WTC11 (cell line): ENCODE measurements at regions not wholly inside any gene's neighbourhood (a gene's known extent, or its start where the extent isn't known, plus 50 kb on each side); places are given as distances from the start of the nearest gene placed in this dataset.

ENCODE experiments used
- ATAC-seq: fragments of 200-7000 bp; cut with Tn5 transposase; 2 replicates; pipeline ENCODE4 v1.10.0; 2021; ENCODE audit warnings: mild to moderate bottlenecking, moderate library complexity
- CTCF ChIA-PET: fragments of 300-600 bp; sonication (Branson Sonifier 250); formaldehyde crosslinking; loops from one replicate; lab custom pipeline; 2021; ENCODE audit warnings: antibody characterized with exemption; lab: Charles Lee
- POLR2A ChIA-PET: fragments of 350-600 bp; sonication (Branson Sonifier 250); formaldehyde crosslinking; loops from one replicate; lab custom pipeline; 2021; ENCODE audit warnings: antibody characterized with exemption; lab: Charles Lee
- DNase-seq: peaks from one replicate; pipeline ENCODE4 v3.0.0; 2021; ENCODE audit warnings: low spot score
- H3K27ac Mint-ChIP-seq: 2 replicates; pipeline ENCODE4 v1.8.0; 2021; ENCODE audit warnings: mixed read lengths
- H3K27me3 Mint-ChIP-seq: 2 replicates; pipeline ENCODE4 v1.8.0; 2021; ENCODE audit warnings: low read depth, mild to moderate bottlenecking, moderate library complexity, mixed read lengths
- H3K36me3 Mint-ChIP-seq: 2 replicates; pipeline ENCODE4 v1.8.0; 2021; ENCODE audit warnings: mixed read lengths
- H3K4me1 Mint-ChIP-seq: 2 replicates; pipeline ENCODE4 v1.8.0; 2022; ENCODE audit warnings: mixed read lengths
- H3K4me3 Mint-ChIP-seq: 2 replicates; pipeline ENCODE4 v1.8.0; 2021; ENCODE audit warnings: mild to moderate bottlenecking, moderate library complexity, mixed read lengths
- H3K9me3 Mint-ChIP-seq: 2 replicates; pipeline ENCODE4 v1.8.0; 2021; ENCODE audit warnings: mixed read lengths
- ETV6 ChIP-seq: sonication (generic); formaldehyde crosslinking; IDR thresholded peaks from 2 replicates; pipeline ENCODE4 v1.8.1; 2022; ENCODE audit warnings: mild to moderate bottlenecking, missing genetic modification reagents
- FOXP1 ChIP-seq: sonication (generic); formaldehyde crosslinking; IDR thresholded peaks from 2 replicates; pipeline ENCODE4 v1.8.0; 2022; ENCODE audit warnings: missing genetic modification reagents, mild to moderate bottlenecking, moderate library complexity, borderline replicate concordance
- GRHL2 ChIP-seq: fragments of 250-450 bp; sonication (Bioruptor Pico); IDR thresholded peaks from 2 replicates; pipeline ENCODE4 v1.8.0; 2022; ENCODE audit warnings: mild to moderate bottlenecking, moderate library complexity; ENCODE audit not compliant: insufficient replicate concordance, severe bottlenecking
- GTF2I ChIP-seq: fragments of 250-450 bp; sonication (Bioruptor Pico); conservative IDR thresholded peaks from 2 replicates; pipeline ENCODE4 v1.4.0; 2021; ENCODE audit warnings: mild to moderate bottlenecking
- JAZF1 ChIP-seq: fragments of 250-450 bp; sonication (Bioruptor Pico); IDR thresholded peaks from 2 replicates; pipeline ENCODE4 v1.9.0; 2021; ENCODE audit warnings: moderate library complexity, mild to moderate bottlenecking, inconsistent platforms
- NFATC4 ChIP-seq: fragments of 250-450 bp; sonication (Bioruptor Pico); IDR thresholded peaks from 2 replicates; pipeline ENCODE4 v1.9.0; 2021; ENCODE audit warnings: mild to moderate bottlenecking
- PRRX2 ChIP-seq: fragments of 250-450 bp; sonication (Bioruptor Pico); IDR thresholded peaks from 2 replicates; pipeline ENCODE4 v1.8.0; 2021; ENCODE audit warnings: mild to moderate bottlenecking
- RELA ChIP-seq: sonication (generic); formaldehyde crosslinking; IDR thresholded peaks from 2 replicates; pipeline ENCODE4 v1.8.1; 2022; ENCODE audit warnings: missing genetic modification reagents, mild to moderate bottlenecking, borderline replicate concordance
- SOX15 ChIP-seq: fragments of 250-450 bp; sonication (Bioruptor Pico); IDR thresholded peaks from 2 replicates; pipeline ENCODE4 v1.9.0; 2021; ENCODE audit warnings: mild to moderate bottlenecking
- TEAD1 ChIP-seq: sonication (generic); formaldehyde crosslinking; IDR thresholded peaks from 2 replicates; pipeline ENCODE4 v1.8.0; 2022; ENCODE audit warnings: mild to moderate bottlenecking, missing genetic modification reagents
- ZNF263 ChIP-seq: sonication (generic); formaldehyde crosslinking; IDR thresholded peaks from 2 replicates; pipeline ENCODE4 v1.8.1; 2022; ENCODE audit warnings: low read depth, mild to moderate bottlenecking, moderate library complexity, missing genetic modification reagents
- ZNF423 ChIP-seq: fragments of 250-450 bp; sonication (Bioruptor Pico); IDR thresholded peaks from 2 replicates; pipeline ENCODE4 v2.1.2; 2022; ENCODE audit warnings: mild to moderate bottlenecking, moderate library complexity
- TF ChIP-seq, protein P1 (sequence below): sonication (generic); formaldehyde crosslinking; IDR thresholded peaks from 2 replicates; pipeline ENCODE4 v1.8.1; 2023; ENCODE audit warnings: mild to moderate bottlenecking, missing genetic modification reagents, borderline replicate concordance
- TF ChIP-seq, protein P2 (sequence below): sonication (generic); formaldehyde crosslinking; IDR thresholded peaks from 2 replicates; pipeline ENCODE4 v1.8.1; 2023; ENCODE audit warnings: mild to moderate bottlenecking, moderate library complexity, missing genetic modification reagents
- TF ChIP-seq, protein P3 (sequence below): fragments of 200-600 bp; IDR thresholded peaks from 2 replicates; pipeline ENCODE4 v1.8.0; 2022; ENCODE audit warnings: antibody characterized with exemption
- TF ChIP-seq, protein P4 (sequence below): sonication (generic); formaldehyde crosslinking; IDR thresholded peaks from 2 replicates; pipeline ENCODE4 v1.8.0; 2023; ENCODE audit warnings: missing genetic modification reagents, mild to moderate bottlenecking, borderline replicate concordance

DNA sequence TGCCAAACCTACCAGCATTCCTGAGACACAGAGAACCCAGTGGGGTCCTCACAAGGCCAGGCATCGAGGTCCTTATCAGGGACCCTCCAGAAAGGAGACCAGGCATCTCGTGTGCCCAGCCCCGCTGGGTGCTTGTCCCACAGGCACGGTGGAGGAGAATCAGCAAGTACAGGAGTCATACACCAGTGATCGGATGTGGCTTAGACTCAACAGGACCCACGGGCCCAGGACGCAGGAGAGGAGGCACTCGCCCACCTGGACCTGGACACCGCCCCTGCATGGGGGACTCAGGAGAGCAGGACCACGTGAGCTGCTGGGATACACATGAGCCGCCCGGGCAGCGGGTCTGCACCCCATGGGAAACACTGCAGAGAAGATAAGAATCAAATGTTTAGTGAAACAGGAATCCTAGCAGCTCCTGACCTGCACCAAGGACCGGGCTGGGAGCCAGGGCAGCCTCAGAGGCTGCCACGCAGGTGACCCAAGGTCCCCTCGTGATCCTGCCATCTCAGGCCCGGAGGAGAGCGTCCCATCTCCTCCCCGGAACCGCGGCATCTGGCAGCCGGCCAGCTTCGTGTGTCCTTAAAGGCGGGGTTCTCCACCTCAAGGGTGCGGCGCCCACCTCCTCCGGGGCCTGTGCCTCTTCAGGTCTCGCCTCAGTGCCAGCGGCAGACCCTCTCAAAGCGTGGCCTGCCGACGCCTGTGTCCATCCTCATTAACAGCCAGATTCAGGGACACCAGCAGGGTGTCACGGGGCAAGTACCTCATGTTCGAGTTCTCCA is 59.2 kb downstream of the FOXL3 start (continued):
- TF ChIP-seq GTF2I (CRISPR knock-in tag) (no peak), PRRX2 (no peak)

DNA sequence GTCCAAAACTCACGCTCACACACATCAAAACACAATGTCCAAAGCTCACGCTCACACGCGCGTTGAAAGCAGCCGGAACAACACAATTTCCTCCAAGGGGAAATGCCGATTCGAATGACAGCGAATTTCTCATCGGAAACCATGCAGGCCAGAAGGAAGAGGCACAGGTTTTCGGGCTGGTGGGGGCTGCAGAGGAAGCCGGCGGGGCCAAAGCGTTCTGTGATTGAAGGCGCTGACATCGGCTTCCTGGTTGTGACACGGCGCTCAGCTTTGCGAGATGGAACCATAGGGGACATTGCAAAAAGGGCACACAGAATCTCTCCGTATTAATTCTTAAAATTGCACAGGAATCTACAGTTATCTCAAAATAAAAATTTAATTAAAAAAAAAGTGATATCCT is 61.3 kb downstream of the FOXL3 start:
- TF ChIP-seq ZNF423 (CRISPR knock-in tag): no peak
- TF ChIP-seq, protein P1, sequence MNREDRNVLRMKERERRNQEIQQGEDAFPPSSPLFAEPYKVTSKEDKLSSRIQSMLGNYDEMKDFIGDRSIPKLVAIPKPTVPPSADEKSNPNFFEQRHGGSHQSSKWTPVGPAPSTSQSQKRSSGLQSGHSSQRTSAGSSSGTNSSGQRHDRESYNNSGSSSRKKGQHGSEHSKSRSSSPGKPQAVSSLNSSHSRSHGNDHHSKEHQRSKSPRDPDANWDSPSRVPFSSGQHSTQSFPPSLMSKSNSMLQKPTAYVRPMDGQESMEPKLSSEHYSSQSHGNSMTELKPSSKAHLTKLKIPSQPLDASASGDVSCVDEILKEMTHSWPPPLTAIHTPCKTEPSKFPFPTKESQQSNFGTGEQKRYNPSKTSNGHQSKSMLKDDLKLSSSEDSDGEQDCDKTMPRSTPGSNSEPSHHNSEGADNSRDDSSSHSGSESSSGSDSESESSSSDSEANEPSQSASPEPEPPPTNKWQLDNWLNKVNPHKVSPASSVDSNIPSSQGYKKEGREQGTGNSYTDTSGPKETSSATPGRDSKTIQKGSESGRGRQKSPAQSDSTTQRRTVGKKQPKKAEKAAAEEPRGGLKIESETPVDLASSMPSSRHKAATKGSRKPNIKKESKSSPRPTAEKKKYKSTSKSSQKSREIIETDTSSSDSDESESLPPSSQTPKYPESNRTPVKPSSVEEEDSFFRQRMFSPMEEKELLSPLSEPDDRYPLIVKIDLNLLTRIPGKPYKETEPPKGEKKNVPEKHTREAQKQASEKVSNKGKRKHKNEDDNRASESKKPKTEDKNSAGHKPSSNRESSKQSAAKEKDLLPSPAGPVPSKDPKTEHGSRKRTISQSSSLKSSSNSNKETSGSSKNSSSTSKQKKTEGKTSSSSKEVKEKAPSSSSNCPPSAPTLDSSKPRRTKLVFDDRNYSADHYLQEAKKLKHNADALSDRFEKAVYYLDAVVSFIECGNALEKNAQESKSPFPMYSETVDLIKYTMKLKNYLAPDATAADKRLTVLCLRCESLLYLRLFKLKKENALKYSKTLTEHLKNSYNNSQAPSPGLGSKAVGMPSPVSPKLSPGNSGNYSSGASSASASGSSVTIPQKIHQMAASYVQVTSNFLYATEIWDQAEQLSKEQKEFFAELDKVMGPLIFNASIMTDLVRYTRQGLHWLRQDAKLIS (CRISPR knock-in tag): no peak
- TF ChIP-seq RELA (CRISPR knock-in tag): no peak
- no peak for TF ChIP-seq GRHL2 (CRISPR knock-in tag)
- TF ChIP-seq, protein P2, sequence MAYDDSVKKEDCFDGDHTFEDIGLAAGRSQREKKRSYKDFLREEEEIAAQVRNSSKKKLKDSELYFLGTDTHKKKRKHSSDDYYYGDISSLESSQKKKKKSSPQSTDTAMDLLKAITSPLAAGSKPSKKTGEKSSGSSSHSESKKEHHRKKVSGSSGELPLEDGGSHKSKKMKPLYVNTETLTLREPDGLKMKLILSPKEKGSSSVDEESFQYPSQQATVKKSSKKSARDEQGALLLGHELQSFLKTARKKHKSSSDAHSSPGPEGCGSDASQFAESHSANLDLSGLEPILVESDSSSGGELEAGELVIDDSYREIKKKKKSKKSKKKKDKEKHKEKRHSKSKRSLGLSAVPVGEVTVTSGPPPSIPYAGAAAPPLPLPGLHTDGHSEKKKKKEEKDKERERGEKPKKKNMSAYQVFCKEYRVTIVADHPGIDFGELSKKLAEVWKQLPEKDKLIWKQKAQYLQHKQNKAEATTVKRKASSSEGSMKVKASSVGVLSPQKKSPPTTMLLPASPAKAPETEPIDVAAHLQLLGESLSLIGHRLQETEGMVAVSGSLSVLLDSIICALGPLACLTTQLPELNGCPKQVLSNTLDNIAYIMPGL (CRISPR knock-in tag): no peak
- no peak for TF ChIP-seq NFATC4
- TF ChIP-seq ETV6 (CRISPR knock-in tag): no peak
- TF ChIP-seq JAZF1 (CRISPR knock-in tag): no peak
- no peak for TF ChIP-seq ZNF263 (CRISPR knock-in tag)
- TF ChIP-seq FOXP1 (CRISPR knock-in tag): no peak
- TF ChIP-seq TEAD1: no peak
- TF ChIP-seq, protein P3, sequence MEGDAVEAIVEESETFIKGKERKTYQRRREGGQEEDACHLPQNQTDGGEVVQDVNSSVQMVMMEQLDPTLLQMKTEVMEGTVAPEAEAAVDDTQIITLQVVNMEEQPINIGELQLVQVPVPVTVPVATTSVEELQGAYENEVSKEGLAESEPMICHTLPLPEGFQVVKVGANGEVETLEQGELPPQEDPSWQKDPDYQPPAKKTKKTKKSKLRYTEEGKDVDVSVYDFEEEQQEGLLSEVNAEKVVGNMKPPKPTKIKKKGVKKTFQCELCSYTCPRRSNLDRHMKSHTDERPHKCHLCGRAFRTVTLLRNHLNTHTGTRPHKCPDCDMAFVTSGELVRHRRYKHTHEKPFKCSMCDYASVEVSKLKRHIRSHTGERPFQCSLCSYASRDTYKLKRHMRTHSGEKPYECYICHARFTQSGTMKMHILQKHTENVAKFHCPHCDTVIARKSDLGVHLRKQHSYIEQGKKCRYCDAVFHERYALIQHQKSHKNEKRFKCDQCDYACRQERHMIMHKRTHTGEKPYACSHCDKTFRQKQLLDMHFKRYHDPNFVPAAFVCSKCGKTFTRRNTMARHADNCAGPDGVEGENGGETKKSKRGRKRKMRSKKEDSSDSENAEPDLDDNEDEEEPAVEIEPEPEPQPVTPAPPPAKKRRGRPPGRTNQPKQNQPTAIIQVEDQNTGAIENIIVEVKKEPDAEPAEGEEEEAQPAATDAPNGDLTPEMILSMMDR: no peak
- no peak for TF ChIP-seq SOX15
- TF ChIP-seq, protein P4, sequence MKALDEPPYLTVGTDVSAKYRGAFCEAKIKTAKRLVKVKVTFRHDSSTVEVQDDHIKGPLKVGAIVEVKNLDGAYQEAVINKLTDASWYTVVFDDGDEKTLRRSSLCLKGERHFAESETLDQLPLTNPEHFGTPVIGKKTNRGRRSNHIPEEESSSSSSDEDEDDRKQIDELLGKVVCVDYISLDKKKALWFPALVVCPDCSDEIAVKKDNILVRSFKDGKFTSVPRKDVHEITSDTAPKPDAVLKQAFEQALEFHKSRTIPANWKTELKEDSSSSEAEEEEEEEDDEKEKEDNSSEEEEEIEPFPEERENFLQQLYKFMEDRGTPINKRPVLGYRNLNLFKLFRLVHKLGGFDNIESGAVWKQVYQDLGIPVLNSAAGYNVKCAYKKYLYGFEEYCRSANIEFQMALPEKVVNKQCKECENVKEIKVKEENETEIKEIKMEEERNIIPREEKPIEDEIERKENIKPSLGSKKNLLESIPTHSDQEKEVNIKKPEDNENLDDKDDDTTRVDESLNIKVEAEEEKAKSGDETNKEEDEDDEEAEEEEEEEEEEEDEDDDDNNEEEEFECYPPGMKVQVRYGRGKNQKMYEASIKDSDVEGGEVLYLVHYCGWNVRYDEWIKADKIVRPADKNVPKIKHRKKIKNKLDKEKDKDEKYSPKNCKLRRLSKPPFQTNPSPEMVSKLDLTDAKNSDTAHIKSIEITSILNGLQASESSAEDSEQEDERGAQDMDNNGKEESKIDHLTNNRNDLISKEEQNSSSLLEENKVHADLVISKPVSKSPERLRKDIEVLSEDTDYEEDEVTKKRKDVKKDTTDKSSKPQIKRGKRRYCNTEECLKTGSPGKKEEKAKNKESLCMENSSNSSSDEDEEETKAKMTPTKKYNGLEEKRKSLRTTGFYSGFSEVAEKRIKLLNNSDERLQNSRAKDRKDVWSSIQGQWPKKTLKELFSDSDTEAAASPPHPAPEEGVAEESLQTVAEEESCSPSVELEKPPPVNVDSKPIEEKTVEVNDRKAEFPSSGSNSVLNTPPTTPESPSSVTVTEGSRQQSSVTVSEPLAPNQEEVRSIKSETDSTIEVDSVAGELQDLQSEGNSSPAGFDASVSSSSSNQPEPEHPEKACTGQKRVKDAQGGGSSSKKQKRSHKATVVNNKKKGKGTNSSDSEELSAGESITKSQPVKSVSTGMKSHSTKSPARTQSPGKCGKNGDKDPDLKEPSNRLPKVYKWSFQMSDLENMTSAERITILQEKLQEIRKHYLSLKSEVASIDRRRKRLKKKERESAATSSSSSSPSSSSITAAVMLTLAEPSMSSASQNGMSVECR (CRISPR knock-in tag): no peak
- TF ChIP-seq, all 79 proteins: peak for 0
- H3K4me3 Mint-ChIP-seq: no peak overlapping the region
- ChIA-PET POLR2A (no interaction called here), CTCF (no interaction called here)
- H3K36me3 Mint-ChIP-seq: no peaks in the 10 kb centered on the region
- no peaks in the 10 kb centered on the region for H3K9me3 Mint-ChIP-seq
- H3K4me1 Mint-ChIP-seq: 0 out of 2 replicates have a peak, but pooled peaks cover 2% of the 10 kb centered on the region
- ATAC-seq (no peak), DNase-seq (no peak)
- no peaks in the 10 kb centered on the region for H3K27me3 Mint-ChIP-seq
- no peak overlapping the region for H3K27ac Mint-ChIP-seq
